Activated effector memory CD4-positive, alpha-beta T cell treated with anti-CD3 and anti-CD28 coated beads, Interleukin-2, amount 50 U/mL, for 16 hours (primary cell): ENCODE measurements at regions not wholly inside any gene's neighbourhood (a gene's known extent, or its start where the extent isn't known, plus 50 kb on each side); places are given as distances from the start of the nearest gene placed in this dataset.
A peak's percentile ranks its signal among the peaks of the same experiment; 100 is the strongest.

Source experiments
- DNase-seq: peaks from one replicate; pipeline ENCODE4 v3.0.0-alpha.2; 2020

DNA sequence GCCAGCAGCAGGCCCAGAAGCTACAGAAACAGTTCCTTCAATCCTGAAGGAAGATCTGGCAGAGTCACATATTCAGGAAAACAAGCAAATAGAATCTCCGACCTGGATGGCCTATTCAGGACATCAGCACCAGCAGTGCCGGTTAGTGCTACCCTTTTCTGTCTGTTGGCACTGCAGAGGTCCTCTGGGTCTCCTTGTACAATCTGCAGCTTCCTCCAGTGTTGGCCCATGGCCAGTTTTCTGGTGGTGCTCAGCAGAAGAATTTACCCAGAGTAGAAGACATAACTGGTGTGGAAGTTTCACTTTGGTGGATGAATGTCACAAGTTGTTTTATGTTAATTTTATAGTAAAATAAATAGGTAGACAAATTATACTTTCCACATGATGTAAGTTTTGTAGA is 498.1 kb downstream of the COG6 start:
- no peak for DNase-seq

DNA sequence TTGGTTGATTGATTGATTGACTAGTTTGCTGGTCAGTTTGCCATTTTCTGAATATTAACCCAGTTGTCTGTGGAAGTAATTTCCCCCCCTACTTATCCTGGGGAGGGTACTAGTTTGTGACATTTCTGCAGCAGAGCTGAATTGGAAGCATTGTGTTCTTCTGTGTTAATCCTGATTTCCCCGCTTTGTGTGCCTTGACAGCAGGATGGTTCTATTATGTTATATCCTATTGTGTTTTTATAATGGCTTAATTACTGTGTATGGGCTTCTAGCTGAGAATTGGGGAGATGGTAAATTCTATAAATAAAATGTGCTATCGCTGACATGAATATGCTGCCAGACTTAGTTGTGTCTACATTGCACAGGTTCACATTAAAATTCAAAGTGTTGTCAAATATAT is 499.7 kb downstream of the COG6 start:
- DNase-seq = no peak

DNA sequence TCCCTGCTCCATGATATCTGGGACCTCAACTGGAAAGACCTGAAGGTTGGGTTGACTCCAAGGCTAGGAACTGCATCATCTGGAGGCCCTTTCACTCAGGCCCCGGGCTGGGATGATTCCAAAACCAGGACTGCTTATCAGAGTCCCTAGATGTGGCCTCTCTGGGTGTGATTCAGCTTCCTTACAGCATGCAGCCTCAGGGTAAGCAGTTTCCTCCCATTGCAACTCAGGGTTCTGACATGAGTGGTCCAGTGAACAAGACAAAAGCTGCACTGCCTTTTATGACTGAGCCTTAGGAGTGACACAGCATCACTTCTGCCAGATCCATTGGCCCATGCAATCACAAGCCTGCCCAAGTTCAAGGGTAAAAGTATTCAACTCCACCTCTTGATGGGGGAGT is 502.8 kb downstream of the COG6 start:
- no peak for DNase-seq

DNA sequence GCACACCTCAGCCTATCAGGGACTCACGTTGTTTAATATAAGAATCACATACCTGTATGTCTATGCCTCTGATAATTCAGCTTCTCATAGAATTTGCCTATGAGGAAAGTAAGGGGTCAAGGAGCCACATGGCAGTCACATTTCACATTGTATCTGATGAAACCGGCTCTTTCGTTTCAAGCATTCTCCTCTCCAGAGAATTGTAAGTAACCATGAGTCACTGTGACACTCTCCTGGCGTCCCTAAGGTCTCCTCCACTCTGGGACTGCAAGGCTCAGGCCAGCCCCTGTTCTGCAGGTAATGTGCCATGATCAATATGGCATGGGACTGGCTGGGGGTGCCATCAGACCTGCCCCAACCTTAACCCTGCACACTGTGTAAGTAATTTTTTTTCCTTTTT is 503.3 kb downstream of the COG6 start:
- DNase-seq = no peak

DNA sequence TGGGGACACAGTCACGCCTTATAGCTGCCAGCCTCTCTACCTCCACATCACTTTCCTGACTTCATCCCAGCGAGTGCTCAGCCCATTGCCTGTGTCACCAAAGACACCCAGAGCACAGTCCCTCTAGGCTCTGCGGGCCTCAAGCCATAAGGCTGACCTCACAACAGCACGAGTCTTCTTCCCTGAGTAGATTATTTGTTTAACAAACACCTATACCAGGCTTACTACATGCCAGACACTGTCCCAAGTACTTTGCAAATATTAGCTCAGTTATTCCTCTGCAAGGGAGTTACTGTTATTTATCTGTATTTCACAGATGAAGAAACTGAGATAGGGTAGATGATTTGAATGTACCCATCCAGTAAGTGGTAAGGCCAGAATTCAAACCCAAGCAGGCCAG is 504.3 kb downstream of the COG6 start:
- DNase-seq = no peak

DNA sequence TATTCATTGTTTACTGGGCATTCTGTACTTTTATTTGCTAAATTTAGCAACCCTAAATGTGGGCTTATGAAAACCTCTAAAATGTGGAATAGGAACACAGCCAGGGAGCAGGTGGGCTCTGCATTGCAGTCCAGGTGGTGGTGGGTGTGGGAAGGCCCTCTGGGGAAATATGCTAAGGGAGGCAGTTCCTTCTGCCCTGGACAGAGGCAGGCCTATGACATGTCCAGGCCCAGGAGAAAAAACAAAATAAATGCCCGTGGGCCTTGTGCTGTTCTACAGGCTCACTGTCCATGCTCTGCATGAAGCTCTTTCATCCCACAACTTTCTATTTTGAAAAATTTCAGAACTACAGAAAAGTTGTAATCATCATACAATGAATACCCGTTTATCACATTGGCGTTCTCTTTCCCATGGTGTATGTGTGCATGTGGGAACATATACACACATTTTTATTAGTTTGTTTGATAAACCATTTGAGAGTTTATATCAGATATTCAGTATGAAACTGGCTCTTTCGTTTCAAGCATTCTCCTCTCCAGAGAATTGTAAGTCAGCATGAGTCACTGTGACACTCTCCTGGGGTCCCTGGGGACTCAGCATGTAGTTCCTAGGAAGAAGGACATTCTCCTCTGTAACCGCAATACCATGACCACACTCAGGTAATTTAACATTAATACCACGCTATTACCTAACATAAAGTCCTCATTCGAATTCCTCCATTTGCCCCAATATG is 505.3 kb downstream of the COG6 start:
- DNase-seq = no peak

DNA sequence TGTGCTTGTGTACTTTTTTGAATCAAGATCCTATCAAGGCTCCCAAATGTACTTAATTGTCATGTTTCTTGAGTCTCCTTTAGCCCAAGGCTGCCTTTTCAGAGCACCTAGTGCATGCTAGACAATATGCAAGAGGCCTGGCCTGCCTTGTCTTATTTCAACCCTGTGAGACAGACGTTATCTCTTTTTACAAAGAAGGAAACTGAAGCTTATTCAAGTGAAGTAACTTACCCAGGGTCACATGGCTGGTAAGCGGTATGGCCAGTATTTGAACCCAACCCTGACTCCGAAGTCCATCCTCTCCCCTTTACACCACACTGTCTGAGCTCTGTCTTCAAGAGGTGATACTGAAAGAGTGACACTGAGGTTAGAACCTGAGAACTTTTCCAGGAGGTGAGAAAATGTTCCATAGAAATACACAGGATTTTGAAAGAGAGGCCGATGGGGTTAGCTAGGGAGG is 505.1 kb downstream of the FOXO1 start:
- DNase-seq = no peak

DNA sequence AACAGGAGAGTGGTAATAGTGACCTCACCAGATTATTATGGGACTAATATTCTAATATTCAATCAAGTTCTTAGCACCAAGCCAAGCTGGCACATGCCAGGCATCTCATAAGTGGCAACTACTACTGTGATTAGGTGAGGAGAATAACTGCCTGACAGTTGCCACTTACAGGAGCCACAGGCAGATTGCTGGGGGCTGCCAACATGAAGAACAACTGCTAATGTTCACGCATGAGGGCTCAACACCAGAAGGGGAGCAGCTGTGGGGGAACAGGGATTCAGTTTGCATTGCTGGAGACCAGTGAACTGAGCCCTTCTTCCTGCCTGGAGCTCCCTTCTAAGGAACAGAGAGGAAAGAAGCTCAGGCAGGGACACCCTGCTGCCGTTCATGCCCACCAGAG is 504.5 kb downstream of the FOXO1 start:
- no peak for DNase-seq

DNA sequence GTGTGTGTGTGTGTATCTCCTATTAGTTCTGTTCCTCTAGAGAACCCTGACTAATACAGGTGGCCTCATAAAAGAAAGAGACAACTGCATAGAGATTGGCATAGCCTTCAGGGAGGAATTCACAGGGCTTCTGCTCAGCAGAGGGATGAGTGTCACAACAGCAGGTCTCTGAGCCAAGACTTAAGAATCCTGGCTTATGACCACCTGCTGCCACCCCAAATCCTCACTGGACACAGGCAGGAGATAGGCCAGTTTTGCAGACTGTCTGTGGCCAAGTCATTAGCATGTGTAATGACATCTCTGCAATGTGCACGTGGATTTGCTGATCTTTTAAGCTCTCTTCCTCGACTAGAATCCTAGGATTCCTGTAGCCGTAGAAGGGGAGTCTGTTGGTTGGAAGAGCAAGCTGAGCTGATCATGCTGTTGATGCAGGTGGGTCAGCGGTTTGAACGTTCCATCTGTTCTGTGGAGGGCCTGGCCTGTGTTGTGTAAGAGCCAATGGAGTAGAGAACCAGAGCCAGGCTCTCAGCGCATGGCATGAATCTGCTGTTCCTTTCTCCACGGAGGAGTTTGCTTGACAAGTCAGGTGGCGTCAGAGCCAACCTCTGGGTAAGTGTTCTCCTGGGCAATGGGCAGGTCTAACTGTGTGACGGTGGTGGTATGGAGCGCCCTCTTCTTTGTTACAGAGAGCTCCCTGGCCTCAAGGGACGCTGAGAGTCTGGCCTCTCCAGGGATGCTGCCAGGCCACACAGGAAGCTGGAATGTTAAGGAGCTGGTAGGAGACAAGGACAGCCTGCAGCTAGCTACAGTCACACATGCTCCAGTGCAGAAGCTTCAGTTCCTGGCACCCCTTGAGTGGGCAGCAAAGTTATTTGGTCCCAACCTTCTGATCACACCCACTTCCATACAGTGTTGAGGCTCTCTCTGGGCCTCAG is 503.1 kb downstream of the FOXO1 start:
- no peak for DNase-seq

DNA sequence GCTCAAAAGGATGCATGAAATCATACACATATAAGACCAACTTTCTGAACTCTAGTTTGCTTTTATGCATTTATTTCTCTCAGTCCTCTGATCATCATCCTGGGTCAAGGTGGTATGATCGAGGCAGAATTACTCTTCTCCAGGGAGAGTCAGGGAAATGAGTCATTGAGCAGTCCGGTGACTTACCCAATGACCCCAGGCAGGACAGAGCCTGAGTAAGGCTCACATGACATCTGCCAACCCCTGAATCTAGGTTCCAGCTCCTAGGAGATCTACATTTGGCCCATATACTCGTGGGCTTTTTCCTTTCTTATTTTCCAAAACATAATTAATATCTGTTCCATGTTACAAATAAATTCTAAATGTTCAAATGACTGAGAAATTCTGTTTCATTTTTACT is 502.3 kb downstream of the FOXO1 start:
- DNase-seq = no peak

DNA sequence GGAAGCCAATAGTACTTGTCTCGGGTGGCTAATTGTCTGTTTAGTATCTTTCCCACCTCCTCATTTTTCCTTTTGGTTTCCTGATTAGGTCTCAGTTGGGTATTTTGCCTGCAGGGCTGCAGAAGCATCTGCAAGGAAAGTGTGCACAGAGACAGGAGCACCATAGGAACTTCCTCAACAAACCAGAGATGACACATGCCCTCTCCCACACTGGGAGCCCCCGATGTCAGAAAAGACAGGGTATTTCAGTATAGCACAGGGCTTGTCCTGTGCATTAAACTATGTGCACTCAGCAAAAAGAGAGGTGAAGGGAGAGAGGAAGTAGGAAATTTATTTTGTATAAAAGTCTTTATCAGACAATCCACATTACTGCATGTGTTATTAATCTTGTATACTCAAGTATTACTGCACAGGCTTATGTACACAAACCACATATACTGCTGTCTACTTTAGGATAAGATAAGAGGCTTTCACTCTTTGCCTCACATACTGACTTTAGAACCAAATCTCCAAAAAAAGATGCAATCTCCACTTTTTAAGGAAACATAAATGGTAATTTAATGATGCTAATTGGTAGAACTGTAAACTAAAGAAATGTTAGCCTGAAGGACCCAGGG is 501.0 kb downstream of the FOXO1 start:
- no peak for DNase-seq

DNA sequence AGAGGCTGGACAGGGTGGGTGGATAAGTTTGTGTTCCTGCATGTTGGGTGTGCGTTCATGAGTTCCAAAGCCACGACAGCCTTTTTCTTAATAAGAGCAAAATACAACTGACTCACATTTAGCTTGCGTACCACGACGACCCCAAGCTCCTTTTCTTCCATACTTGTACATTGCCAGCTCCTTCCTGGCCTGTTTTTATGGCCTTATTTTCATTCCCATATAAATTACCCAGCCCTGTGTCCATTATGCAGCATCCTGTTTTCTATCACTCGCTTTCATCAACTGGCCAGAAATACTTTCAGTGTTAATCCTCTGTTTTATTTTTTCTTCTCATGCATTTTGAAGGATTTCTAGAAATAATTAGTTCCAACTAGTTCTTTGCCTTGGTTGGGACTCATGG is 499.1 kb downstream of the FOXO1 start:
- no peak for DNase-seq

DNA sequence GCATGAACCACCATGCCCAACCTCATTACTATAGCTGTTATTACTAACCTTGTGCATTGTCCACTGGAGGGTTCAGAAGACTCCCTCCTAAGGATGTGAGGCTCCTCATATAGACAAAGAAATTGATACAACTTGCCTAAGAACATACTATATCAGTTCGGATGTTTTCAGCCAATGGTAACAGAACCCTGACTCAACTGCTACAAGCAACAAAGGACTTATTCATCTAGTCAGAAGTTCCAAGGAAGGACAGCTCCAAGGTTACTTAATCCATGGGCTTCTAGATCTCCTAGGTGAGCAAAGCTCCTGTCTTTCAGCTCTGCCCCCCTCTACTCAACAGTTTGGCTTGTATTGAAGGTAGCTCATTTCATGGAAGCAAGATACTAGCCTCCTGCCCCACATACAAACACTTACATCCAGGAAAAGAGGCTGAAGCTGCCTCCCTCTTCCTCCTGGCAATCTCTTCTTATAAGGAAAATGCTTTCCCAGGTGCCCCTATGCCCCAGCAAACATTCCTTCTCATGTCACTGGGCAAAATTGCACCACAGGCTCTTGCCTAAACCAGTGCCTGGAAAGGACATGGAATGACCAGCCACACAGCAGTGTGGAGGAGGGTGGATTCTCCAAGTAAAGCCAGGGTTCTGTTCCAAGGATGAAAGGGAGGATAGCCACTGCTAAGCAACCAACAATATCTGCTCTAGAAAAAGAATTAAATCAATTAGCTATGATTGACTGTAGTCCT is 497.8 kb downstream of the FOXO1 start:
- DNase-seq = no peak

DNA sequence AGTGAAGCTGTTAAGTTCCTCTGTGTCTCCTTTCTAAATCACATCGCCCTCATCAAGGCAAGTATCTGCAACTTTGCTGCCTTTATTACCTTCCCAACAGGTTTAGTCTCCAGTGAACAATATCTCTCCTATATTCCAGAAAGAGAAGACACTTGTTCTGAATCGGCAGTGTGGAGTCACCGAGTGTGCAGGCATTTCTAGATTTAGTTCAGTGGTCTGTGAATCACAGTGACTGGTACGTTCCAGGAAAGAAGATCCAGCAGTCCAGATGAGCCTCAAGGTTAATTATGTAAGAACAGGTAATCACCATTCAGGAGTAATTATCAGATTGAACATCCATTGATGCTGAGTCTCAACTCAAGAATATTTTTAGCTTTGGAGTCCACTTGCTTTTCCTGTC is 497.0 kb downstream of the FOXO1 start:
- no peak for DNase-seq

DNA sequence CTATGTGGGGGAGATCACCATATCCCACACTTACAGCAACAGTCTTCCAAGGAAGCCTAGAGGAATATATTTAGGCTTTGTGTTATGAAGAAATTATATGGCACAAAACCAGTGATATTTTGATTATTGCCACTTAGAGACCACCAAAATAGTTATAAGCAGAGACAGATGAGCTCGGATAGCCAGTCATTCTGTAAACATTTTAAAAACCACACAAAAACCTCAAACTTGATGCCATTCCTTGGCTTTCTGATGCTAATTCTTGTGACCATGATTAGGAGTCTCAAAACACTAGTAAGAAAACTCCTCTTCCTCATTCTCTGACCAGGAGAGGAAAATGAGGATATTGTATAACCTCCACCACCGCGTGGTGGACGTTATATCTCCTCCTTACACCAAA is 496.4 kb downstream of the FOXO1 start:
- DNase-seq = no peak

DNA sequence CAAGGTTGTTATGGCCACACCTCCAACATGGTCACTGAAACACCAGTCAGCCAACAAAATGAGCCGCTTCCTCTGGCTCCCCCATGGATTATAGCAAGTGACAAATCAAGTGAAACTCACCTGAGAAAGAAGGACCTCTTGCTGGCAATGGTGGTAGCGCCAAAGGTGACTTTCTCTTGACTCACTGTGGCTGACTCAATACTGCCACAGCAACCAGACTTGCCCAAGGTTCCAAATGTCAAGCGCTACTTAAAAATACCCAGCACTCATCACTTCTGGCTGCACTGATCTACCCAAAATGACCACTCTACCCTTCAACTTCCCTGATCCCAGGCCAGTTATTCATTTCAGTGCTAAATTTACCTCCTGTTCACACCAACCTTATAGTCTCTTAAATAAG is 495.5 kb downstream of the FOXO1 start:
- peak; percentile 76 for DNase-seq

DNA sequence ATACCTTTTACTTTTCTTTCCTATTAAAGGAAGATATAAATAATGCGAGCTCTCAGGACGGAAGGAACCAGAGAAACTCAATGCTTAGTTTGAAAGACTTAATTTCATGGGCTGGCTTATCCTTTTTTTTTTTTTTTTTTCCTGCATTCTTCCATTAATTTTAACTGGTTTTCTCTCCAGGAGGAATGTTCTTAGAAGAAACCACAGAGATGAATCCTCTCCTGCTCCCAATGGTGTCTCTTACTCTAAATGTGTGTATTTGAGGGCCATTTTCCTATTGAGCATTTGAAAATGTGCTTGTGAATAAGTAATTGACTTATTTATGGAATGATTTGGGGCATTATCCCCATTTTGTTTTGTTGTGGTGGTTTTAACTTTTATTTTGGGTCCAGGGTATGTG is 494.9 kb downstream of the FOXO1 start:
- DNase-seq = no peak

DNA sequence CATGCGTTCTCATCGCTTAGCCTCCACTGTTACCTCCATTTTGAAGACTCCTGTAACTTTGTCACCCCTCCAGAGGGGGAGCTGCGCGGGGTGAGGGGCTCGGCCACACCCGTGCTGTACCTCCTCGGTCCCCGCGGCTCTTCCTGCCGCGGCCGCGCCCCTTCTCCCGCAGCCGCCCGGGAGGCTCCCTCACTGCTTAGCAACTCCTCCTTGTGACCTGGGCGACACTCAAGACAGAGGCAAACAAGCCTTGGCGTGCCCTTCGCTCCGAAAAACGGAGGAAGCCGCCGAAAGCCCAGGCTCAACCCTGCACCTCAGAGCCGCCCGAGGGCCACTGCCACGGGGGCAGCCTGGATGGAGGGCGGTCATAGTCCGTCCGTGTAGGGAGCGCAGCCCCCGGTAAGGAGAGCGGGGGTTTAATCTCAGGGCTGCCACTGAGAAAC is 494.3 kb downstream of the FOXO1 start:
- no peak for DNase-seq

DNA sequence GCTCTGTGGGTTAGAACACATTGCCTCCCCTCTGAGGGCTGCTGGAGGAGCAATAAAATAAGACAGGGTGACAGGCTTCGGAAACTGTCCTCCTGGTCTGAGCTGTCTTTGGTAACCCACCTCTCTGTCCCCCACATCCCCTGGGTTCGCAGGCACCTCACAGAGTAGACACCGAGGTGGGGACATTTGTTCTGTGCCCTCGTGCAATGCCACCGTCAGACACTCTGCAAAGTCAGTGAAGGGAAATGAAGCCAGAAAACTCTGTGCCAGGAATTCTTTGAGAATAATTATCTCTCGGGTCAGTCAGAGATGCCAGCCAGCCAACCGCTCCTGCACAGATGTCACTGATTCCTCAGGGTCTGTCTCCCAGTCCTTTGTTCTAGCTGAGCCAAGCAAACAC is 493.6 kb downstream of the FOXO1 start:
- no peak for DNase-seq

DNA sequence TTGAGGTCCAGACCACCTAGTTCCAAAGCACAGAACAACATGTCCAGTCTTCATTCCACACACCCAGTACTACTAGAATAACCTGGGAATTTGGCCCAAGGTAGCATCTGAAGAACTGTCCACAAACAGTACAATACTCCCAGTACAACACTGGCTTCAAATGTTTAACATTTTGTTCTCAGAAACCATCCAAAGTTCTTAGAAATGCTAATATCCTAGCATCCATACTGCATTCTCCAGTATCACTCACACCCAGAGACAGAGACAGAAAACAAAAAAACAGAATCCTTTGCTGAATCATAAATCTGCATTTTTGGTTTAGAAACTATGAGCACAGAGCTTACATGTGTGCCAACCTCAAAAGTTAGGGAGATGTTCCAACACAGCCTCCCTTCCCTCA is 490.8 kb downstream of the FOXO1 start:
- no peak for DNase-seq

DNA sequence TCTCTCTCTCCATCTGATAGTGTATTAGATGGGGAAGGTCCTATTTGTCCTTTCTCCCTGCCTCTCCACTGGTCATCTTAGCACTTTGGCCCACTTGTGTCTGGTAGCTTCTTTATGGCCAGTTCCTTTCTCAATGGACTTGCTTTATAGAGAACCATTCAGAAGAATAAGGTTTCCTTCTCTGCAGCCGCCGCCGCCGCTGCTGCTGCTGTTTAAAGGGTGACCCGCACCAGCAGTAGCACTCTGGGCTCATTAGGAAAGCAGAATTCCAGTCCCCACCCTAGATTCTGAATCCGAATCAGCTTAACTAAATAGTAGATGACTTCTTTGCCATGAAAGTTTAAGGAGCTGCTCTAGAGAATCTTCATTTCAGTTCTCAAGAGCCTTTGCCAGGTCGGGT is 490.2 kb downstream of the FOXO1 start:
- DNase-seq = no peak

DNA sequence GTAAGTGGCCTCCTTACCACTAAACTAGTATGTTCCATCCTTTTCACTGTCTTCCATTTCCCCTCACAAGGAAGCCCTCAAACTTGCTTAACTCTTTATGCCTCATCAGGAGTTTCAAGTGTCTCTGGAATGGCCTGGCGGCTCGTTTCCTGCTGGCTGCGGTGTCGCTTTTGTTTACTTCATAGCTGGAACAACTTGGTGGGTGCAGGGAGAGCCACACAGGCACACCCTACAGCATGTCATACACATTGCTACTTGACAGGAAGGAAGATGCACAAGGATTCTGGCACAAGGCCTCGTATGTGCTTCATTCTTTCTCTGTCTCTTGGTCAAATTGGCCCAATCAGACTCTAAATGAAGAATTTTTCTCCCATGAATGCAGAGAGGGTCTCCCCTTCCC is 488.3 kb downstream of the FOXO1 start:
- no peak for DNase-seq
